ENCODE measurements at regions not wholly inside any gene's neighbourhood (a gene's known extent, or its start where the extent isn't known, plus 50 kb on each side); places are given as distances from the start of the nearest gene placed in this dataset.

GRCh38 chr4:54588404-54588803 is 69.4 kb upstream of the KIT start:
- peak; percentile 18 for DNase-seq
- POLR2A ChIA-PET (ENCODE audit: unreplicated experiment) = no interaction called here

More at GRCh38 chr4:54588404-54588803, 69.4 kb upstream of the KIT start:
- dilution Hi-C loops (cut with HindIII; ENCODE audit: low sequenced_read_pairs, unreplicated experiment) (no loop called here), in situ Hi-C loops (cut with MboI; ENCODE audit: low sequenced_read_pairs) (no loop called here), intact Hi-C loops (cut with micrococcal nuclease) (no loop called here)
- Histone ChIP-seq H2BK20ac (ENCODE audit: low read depth, low read length) (no peak overlapping the region), H3K56ac (ENCODE audit: extremely low read depth, insufficient read depth, low read length) (no peak overlapping the region), H2BK120ac (ENCODE audit: low read depth, low read length) (no peak overlapping the region), H3K18ac (ENCODE audit: low read depth, low read length) (no peak overlapping the region), H3K4ac (ENCODE audit: low read depth, low read length) (no peak overlapping the region), H3K27me3 (ENCODE audit: control insufficient read depth, insufficient read depth, low read length) (no peaks in the 10 kb centered on the region), H2AK5ac (ENCODE audit: low read depth, low read length) (no peak overlapping the region), H3K9ac (ENCODE audit: low read depth, low read length) (no peak overlapping the region), H4K8ac (ENCODE audit: low read depth in 2 of 2, low read length in 2 of 2) (no peak overlapping the region), H3K9me1 (ENCODE audit: insufficient read depth, low read length) (no peaks in the 10 kb centered on the region), H4K20me1 (ENCODE audit: insufficient read depth, low read length) (no peaks in the 10 kb centered on the region), H3K4me1 (ENCODE audit: control insufficient read depth, insufficient read depth, low read length) (no peaks in the 10 kb centered on the region; the same call in 1 of the 2 replicates), H2BK15ac (ENCODE audit: low read depth, low read length) (no peak overlapping the region; the same call in 2 of the 3 replicates), H3K4me2 (ENCODE audit: low read depth, low read length) (no peak overlapping the region), H2AK9ac (replicated peaks; ENCODE audit: low read depth, low read length, poor library complexity) (no peak overlapping the region), H3K27ac (ENCODE audit: insufficient read depth, low read length) (no peak overlapping the region), H3K36me3 (ENCODE audit: control insufficient read depth, insufficient read depth, low read length) (no peaks in the 10 kb centered on the region), H2BK5ac (ENCODE audit: low read depth, low read length, poor library complexity, severe bottlenecking) (no peak overlapping the region), H3K14ac (replicated peaks; ENCODE audit: low read depth, low read length) (no peak overlapping the region), H3K23ac (ENCODE audit: low read depth, low read length) (no peak overlapping the region), H4K5ac (ENCODE audit: low read depth, low read length) (no peak overlapping the region), H4K91ac (ENCODE audit: insufficient read depth, low read depth, low read length) (no peak overlapping the region), H3K79me1 (ENCODE audit: low read depth in 1 of 2, low read length in 2 of 2) (no peaks in the 10 kb centered on the region), H3K4me3 (ENCODE audit: insufficient read depth, low read depth, low read length) (no peak overlapping the region), H2AFZ (replicated peaks; ENCODE audit: low read length, poor library complexity) (no peak overlapping the region), H3K9me3 (ENCODE audit: control insufficient read depth, insufficient read depth, low read length) (no peaks in the 10 kb centered on the region)
- CTCF ChIA-PET = no interaction called here
- ATAC-seq (ENCODE audit: low read depth) = no peak
- BruUV-seq (replicated peaks) = no TSS peak
- no peak for TF ChIP-seq BHLHE40 (IDR thresholded peaks at IDR 0.05; ENCODE audit: low read depth, low read length)
- no peak for TF ChIP-seq NFE2L2 (IDR thresholded peaks at IDR 0.05; ENCODE audit: low read depth, low read length)
- TF ChIP-seq CTCF (conservative IDR thresholded peaks at IDR 0.05; ENCODE audit: low read depth, low read length) = no peak
- no peak for TF ChIP-seq MAFK (IDR thresholded peaks at IDR 0.05; ENCODE audit: low read depth, low read length)
- TF ChIP-seq MAZ (IDR thresholded peaks at IDR 0.05; ENCODE audit: borderline replicate concordance, low read depth, low read length) = no peak
- TF ChIP-seq POLR2A (IDR thresholded peaks at IDR 0.05; ENCODE audit: low read depth, low read length) = no peak
- TF ChIP-seq MXI1 (IDR thresholded peaks at IDR 0.05; ENCODE audit: borderline replicate concordance, low read depth, low read length) = no peak
- no peak for TF ChIP-seq FOS (IDR thresholded peaks at IDR 0.05; ENCODE audit: low read depth, low read length)
- TF ChIP-seq RFX5 (IDR thresholded peaks at IDR 0.05; ENCODE audit: low read depth, low read length) = no peak
- no peak for TF ChIP-seq RCOR1 (IDR thresholded peaks at IDR 0.05; ENCODE audit: insufficient replicate concordance, low read length)
- TF ChIP-seq USF2 (IDR thresholded peaks at IDR 0.05; ENCODE audit: low read depth, low read length) = no peak
- TF ChIP-seq CEBPB (IDR thresholded peaks at IDR 0.05; ENCODE audit: low read depth, low read length) = no peak
- no peak for TF ChIP-seq CHD1 (IDR thresholded peaks at IDR 0.05; ENCODE audit: low read depth, low read length)
- TF ChIP-seq ELK1 (IDR thresholded peaks at IDR 0.05; ENCODE audit: borderline replicate concordance, low read depth, low read length) = no peak
- no CpG with 5 or more reads among the region's 4 CpGs for WGBS, 2 experiments (ENCODE audit: extremely low coverage in 2 of 2, insufficient read length in 1 of 2)

All from IMR-90 (cell line).